HG02870 (cell line): ENCODE measurements at regions not wholly inside any gene's neighbourhood (a gene's known extent, or its start where the extent isn't known, plus 50 kb on each side); places are given as distances from the start of the nearest gene placed in this dataset.

Experiments
- ATAC-seq: cut with Tn5 transposase; IDR thresholded peaks from one replicate; pipeline ENCODE4 v1.9.1; 2021; ENCODE audit warnings: mild to moderate bottlenecking, moderate library complexity; ENCODE audit not compliant: unreplicated experiment

DNA sequence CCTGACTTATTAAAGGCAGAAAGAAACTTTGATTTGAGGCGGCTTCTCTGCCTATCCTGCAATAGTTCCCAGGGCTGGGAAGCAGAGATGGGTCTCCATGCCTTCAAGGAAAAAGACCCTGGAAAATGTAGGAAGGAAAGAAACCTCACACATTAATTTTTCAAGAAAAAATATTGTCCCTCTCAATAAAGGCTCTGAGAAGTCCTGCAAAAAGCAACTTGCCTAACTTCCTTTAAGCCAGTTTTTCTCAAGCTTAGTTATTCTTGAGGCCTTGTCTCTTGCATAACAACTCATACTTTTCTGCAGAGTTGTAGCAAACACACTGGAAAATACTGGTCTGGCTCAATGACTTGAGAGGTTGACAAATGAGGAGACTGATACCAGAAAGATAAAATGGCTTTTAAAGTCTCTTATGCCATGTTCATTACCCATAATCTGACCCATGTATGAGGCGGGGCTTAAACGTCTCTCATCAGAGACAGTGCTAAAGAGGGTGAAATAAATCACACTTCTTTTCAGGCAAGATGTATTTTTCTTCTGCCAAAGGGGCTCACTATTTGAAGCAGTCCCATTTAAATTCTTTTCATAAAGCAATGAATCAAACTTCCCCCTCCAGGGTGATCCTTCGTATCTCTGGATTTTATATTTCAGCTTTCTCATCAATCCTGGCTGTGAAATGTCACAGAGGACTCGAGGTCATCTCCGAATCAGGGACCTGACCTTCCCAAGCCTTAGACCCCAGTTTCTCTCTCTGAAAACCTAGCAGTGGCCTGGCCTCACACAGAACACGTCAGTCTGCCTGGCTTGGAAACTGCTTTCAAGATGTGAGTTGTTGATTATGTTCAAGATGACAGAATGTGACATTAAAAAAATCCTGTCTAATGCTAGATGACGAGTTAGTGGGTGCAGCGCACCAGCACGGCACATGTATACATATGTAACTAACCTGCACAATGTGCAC lies 82.3 kb upstream of the KCNG1 start:
- no peak for ATAC-seq

DNA sequence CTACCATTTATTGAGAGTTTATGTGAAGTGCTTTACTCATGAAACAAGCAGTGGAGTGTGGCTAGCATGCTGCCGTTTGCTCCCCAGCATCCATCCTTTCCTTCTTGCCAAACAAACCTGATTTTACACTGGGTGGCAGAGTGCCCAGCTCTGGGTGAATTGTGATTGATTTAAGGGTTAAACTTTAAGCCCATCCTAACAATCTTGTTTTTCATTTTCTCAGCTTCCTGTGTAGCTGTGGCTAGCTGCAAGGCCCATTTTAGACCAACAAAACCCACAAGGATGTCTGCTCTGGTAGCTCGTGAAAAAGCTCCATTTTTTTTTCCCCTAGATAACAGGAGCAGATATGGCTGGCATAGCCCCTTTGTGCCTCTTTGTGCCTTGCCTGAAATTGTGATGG lies 77.7 kb upstream of the KCNG1 start:
- no peak for ATAC-seq

DNA sequence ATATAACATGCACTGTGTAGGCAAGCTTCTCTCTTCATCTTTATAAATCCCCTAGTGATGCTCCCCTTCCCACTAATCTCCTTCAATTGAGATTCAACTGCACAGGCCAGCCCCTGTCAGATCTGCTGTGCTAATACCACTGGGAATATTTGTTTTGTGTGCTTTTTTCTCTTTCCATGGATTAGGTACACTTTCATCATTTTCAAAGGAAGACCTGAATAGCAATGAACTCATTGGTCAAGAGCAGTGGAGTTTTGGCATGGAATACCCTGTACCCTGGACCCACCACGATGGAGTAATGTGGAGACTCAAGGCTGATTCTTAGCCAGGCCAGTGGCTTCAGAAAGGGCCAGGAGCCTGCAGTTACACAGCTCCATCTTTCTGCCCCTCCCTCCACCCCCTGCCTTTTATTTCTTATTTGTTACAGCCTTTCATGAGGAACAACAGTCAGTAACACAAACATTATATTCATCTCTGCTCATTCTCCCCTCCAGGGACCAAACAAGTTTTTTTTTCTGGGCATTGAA lies 75.4 kb upstream of the KCNG1 start:
- no peak for ATAC-seq

DNA sequence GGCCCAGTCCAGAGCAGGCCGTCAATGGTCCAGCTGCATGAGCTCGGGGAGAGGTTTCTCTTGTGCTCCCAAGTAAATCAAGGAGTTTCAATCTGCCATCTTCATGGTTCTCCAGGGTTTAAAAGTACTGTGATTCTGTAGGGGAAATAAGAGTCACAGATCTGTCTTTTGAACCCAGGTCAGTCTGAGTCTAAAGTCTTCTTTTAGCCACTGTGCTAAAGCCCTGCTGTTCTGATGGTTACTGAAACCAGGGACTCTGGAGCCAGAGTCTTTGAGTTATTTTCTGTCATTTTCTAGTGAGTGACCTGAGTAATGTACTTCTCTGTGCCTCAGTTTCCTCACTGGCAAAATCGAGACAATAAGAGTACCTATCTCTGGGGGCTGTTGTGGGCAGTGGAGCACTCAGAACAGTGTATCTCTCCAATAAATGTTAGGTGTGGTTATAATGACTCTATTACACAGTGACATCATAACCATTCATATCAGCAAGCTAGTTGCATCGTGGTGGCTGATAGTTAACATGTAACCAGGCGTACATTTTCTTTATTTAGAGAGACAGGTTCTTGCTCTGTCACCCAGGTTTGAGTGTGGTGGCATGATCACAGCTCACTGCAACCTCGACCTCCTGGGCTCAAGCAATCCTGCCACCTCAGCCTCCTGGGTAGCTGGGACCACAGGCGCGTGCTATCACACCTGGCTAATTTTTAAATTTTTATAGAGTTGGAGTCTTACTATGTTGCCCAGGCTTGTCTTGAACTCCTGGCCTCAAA lies 74.6 kb upstream of the KCNG1 start:
- ATAC-seq: no peak

- no peak for ATAC-seq
Measured at GRCh38 chr20:51096582-51097267, 73.8 kb upstream of the KCNG1 start.

DNA sequence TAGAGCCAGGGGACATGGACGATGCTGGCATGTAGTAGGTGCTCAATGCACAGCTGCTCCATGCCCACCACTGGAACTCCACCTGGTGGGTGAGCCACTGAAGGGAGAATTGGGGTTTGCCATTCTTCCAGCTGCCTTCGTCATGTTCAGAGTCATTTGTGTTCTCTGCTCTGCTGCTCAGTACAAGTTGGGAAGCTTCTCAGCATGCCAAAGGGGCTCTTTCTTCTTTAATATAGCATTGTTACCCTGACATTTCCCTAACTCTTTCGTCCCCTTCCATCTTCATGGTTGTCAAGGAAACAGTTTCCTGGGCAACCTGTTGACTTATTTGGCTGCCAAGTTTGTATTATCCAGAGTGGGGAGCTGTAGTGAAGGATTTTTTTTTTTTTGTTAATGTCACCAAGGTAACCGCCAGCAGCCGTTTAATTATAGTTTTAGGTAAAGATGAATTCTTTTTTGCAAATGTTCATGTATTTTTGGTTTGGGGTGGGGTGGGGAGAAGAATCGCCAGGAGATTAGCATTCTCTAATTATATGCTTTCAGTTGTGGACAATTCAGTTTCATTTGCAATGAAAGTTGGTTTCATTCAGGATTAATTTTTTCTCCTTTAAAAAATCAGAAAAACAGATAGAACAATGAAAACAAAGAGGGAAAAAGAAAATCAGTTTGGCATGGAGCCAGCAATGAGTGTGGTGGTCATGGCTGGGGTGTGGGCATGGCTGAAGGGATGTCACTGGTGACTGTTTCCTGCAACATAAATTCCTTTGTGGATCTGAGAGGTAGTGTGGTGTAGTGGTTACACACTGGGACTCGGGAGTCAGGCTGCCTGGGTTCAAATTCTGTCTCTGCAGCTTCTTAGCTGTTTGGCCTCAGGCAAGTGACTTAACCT lies 73.0 kb upstream of the KCNG1 start:
- ATAC-seq: no peak

- no peak for ATAC-seq
Measured at GRCh38 chr20:51094221-51094620, 71.3 kb upstream of the KCNG1 start.

DNA sequence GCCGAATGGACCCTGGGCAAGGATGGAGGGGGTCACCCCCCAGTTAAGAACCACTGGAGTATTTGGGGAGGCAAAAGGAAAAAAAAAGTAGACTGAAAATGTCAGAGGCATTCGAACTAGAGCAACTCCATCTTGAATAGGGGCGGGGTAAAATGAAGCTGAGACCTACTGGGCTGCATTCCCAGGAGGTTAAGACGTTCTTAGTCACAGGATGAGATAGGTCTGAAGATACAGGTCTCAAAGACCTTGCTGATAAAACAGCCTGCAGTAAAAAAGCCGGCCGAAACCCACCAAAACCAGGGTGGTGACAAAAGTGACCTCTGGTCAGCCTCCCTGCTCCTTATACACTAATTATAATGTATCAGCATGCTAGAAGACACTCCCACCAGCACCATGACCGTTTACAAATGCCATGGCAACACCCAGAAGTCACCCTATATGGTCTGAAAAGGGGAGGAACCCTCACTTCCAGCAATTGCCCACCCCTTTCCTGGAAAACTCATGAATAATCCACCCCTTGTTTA lies 70.4 kb upstream of the KCNG1 start:
- ATAC-seq: no peak

GRCh38 chr20:51092338-51092737 lies 69.4 kb upstream of the KCNG1 start:
- no peak for ATAC-seq

- ATAC-seq: no peak
Measured at GRCh38 chr20:51091406-51092195, 68.7 kb upstream of the KCNG1 start.

- ATAC-seq: no peak
Measured at GRCh38 chr20:51089840-51090239, 66.9 kb upstream of the KCNG1 start.

- no peak for ATAC-seq
Measured at GRCh38 chr20:51089272-51089781, 66.4 kb upstream of the KCNG1 start.

GRCh38 chr20:51087266-51087665 lies 64.4 kb upstream of the KCNG1 start:
- no peak for ATAC-seq

- ATAC-seq: no peak
Measured at GRCh38 chr20:51085769-51086168, 62.9 kb upstream of the KCNG1 start.

DNA sequence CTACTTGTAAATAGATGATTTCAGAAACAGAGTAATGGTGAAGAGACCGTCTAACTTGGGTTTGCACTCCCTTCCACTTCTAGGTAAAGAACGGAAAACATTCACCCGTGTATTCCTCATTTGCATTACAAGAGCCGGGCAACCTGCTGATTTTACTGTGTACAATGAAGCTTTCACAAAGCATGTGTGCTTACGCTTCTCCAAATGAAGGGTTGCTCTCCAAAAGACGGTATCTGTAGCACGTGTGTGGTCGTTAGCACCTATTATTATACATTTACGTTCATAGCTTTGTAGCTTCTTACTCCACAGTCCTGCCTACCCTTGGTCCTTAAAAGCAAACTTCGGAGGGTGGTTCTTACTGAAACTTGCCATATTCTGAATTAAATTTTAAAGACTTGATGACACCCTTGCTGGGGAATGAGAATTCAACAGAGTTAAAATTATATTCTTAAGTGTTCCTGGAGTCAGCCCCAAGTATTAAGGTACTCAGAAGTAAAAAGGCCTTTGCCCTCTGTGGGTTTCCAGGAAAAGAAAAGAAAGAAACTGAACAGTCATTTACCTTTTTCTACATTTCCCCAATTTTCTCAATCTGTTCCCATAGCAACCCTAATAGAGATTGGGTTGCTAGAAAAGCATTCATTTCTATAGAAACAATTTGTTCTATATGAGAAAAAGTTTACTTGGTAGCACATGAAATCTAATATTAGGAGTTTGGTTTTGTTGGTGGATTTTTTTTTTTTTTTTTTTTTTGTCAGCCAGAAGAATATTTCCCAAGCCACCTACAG lies 61.9 kb upstream of the KCNG1 start:
- no peak for ATAC-seq

GRCh38 chr20:51083447-51083846 lies 60.5 kb upstream of the KCNG1 start:
- no peak for ATAC-seq

DNA sequence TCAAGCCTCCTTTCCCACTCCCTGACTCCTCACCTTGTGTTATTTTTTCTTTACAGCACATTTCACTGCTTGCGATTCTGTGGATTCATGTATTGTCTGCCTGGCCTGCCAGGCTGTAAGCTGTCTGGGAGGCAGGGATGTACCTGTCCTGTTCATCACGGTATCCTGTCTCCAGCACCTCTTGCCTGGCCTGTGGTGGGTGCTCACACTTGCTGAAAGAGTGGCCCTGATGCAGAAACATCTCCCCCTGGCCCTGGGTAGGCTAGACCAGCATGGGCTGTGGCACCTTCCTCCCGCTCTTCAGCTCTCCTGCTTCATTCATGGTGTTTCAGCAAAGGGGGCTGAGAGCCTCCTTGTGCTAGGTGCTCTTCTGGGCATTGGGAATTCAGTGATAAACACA lies 60.1 kb upstream of the KCNG1 start:
- no peak for ATAC-seq

DNA sequence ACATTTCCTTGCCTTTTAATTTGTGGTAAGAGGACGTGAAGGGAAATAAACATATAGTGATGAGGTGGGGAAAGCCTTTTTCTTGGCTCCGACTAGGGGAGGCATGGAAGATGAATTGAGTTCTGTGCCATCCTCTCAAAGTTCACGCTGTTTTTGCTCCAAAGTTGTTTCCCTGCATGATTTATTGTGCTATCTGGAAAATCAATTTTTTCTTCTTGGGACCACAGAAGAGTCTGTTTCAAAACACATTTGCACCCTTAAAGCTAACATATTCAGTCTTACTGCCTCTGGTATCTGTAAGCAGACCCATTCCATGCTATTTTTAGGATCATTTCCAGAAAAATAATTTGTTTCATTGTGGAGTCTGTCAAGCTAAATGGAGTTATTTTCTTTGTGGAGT lies 57.6 kb upstream of the KCNG1 start:
- no peak for ATAC-seq
